Stimulated activated CD8-positive, alpha-beta memory T cell treated with anti-CD3 and anti-CD28 coated beads, Interleukin-15, amount 100 ng/mL, for 24 hours (primary cell): ENCODE measurements at regions not wholly inside any gene's neighbourhood (a gene's known extent, or its start where the extent isn't known, plus 50 kb on each side); places are given as distances from the start of the nearest gene placed in this dataset.
"Not testable (repeated sequence)": the region's sequence is repeated elsewhere in the genome, so short reads cannot be mapped to it uniquely, and the experiment has no call there.

Experiments
- DNase-seq: peaks from one replicate; pipeline ENCODE4 v3.0.0-alpha.2; 2020; ENCODE audit warnings: low read depth

DNA sequence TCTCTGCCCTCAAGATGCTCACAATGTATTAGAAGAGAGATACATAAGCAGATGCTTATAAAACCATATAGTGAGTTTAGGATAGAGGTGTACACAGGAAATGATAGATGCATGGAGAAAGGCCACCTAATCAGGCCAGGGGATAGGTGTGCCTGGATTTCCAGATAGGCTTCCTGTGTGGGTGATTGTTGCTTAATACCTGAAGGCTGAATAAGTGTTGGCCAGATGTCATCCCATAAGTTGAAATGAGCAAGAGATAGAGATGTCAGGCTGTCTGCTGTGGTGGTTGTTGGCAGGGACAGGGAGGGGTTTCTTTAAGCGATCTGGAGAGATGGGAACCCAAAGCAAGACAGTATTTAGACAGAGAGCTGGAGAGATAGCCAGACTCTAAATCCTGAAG, 109.8 kb upstream of the SGK1 start:
- DNase-seq, result no peak

DNA sequence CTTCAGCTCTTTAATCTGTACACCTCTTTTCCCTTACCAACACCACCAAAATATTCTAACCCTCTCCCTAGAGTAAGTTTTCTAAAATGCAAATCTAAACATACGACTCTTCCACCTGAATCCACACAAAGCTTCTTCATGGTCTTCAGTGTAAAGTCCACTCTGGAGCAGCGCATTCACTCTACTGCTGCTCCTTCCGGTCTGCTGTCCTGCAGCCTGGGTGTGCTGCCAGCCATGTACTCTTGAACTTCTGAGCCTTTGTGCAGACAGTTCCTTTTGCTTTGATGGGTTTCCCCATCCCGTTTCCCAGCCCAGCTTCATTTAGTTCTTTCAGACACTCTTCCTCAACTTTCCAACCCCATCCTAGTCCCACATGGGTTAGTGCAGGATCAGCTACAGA, 108.7 kb upstream of the SGK1 start:
- DNase-seq, result no peak

DNA sequence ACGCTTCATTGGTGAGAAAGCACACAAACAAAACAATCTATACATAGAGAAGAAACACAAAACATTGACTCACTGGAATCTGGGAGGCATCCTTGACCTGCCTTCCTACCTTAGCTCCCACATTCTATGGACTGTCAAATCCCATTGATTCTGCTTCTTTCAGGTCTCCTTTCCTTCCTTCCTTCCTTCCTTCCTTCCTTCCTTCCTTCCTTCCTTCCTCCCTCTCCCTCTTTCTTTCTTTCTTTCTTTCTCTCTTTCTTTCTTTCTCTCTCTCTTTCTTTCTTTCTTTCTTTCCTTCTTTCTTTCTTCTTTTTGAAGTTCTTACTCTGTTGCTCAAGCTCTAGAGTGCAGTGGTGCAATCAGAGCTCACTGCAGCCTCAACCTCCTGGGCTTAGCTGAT, 108.0 kb upstream of the SGK1 start:
- not testable (repeated sequence) for DNase-seq

- DNase-seq, result no peak
Measured at GRCh38 chr6:134425513-134425912, 107.6 kb upstream of the SGK1 start.

DNA sequence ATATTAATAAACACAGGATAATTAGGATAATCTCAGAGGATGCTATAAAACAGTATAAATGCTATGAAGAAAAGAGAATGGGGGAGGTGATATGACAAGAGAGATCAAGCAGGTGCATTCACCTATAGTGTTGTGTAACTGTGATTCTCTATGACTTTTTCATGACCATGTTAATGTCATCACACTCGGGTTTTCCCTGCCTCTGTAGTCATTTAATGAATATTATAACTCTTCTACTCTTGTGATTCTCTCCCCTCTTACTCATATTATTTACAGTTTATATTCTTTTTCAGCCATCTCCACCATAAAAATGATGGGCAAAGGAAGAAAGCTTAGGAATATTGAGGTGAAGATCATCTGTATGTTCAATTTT, 106.9 kb upstream of the SGK1 start:
- DNase-seq, result no peak

DNA sequence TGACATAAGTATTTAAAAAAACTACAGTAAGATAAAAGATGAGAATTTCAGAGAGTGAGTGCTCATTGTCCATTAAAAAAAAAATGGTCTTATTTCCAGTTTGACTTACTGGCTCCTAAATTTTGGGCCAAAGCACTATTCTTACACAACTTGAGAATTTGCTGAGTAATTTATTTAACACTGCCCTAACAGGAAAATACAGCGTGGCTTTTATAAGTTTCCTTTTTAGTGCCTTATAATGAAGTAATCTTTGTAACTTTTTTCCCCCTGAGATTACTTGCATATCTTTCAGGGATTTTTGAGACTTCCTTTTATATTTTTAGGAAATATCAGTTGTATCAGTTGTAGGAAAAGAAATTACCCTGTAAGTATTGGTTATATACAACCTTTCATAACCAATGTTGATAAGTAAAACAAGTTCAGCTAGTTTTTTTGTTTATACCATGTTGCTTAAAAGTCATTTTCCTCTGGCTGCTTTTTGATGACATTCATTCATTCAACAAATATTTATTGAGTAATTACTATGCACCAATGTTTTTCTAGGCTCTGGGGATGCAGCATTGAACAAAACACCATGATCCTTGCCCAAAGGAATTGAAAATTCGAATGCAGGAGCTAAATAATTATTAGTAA, 106.4 kb upstream of the SGK1 start:
- DNase-seq, result no peak

- DNase-seq, result no peak
Measured at GRCh38 chr6:134422426-134423231, 104.7 kb upstream of the SGK1 start.

DNA sequence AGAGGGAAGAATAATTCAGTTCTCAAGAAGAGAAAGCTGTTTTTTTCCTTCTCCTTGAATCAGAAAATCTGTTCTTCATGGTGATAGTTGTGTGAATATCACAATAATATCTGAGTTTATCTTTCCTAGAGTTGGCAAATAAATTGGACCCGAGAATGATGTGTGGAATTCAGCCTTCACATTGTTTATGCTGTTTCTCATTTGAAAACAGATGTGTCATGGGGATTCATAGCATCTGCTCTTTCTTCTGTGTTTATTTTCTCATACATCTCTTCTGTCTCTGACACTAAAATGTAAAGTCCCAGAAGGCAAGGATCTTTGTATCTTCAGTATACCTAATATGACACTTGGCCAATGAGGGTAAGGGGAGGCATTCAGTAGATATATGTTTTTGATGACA, 103.6 kb upstream of the SGK1 start:
- no peak for DNase-seq

GRCh38 chr6:134420614-134421181, 102.8 kb upstream of the SGK1 start:
- DNase-seq, result no peak

- DNase-seq, result no peak
Measured at GRCh38 chr6:134419716-134420115, 101.8 kb upstream of the SGK1 start.

DNA sequence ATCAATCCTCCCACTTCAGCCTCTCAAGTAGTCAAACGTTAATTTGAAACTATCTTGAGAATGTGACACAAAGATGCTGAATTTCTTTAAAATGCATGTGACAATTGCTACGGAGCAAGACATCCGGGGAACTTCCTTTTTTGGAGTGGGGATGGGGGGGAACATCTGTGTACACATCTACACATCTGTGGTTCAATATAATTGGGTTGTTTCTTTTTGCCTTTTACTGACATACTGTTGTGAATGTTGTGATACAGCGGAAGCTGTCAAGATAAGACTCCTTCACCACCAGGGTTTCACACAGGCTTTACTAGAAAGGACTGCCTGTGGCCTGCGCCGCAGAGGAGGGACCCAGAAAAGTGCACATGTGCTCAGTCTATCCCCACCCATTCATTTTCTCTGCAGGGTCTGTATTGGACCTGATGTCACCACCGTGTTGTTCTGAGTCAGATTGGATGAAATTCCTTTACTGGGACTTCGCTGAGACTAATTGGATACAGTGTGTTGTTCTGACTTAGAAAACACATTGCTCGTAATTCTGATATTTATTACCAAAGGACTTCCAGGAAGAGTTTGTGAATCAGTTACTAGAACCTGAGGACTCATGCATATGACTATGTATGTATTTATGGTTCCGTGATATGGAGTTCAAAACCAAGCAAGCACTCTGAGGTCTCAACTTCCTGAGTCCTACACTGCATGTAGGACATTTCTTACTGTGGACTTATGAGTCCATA, 98.7 kb upstream of the SGK1 start:
- no peak for DNase-seq

DNA sequence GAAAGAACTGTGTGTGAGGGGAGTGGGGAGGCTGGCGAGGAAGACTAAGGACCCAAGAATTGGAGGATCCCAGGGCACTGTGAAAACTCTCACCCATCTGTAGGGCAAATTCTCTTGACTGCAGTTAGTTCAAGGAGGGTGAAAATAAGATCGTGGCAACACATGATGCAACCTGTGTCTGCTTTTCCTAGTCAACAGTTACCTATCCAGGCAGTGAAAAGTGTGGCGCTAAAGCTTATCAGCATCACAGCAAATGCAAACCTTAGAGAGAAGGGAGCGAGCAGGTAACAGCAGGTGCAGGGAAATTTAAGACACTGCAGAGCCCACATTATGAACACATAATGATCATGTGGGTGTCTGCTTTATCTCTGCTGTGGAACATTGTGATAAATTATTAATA, 97.7 kb upstream of the SGK1 start:
- DNase-seq, result no peak

- no peak for DNase-seq
Measured at GRCh38 chr6:134415194-134415593, 97.3 kb upstream of the SGK1 start.

DNA sequence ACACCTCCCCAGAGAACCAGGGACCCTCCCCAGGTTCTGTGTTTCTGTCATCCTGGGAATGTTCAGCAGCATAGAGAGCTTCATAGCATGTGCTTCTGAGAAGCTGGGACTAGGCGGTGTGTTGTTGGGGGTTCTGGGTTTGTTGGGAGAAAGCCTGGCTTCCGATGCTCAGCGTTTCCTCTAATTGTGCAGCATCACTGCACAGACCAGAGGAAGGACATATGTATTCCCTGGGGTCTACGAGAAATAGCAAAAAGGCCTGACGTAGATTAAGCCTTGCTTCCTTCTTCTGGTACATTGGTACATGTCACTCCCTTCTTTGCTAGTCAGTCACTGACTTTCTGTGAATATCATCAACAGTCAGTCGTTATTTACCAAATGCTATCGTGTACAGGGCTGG, 96.9 kb upstream of the SGK1 start:
- DNase-seq, result no peak

GRCh38 chr6:134413241-134413643, 95.3 kb upstream of the SGK1 start:
- DNase-seq, result no peak

DNA sequence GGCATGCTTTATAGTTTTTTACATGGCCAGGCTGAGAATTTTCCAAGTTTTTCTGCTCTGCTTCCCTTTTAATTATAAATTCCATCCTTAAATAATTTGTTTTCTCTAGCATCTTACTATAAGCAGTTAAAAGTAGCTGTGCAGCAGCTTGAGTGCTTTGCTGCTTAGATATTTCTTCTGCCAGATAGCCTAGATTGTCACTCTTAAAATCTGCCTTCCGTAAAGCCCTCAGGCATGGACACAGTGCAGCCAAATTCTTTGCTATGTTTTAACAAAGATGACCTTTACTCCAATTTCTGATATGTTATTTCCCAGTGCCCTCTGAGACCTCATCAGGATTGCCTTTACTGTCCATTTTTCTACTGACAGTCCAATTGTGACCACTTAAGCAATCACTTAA, 92.6 kb upstream of the SGK1 start:
- DNase-seq, result no peak

- no peak for DNase-seq
Measured at GRCh38 chr6:134407791-134408190, 89.9 kb upstream of the SGK1 start.

GRCh38 chr6:134406311-134406710, 88.4 kb upstream of the SGK1 start:
- DNase-seq, result no peak

- DNase-seq, result no peak
Measured at GRCh38 chr6:134405386-134406087, 87.6 kb upstream of the SGK1 start.

GRCh38 chr6:134403312-134403711, 85.4 kb upstream of the SGK1 start:
- not testable (repeated sequence) for DNase-seq

DNA sequence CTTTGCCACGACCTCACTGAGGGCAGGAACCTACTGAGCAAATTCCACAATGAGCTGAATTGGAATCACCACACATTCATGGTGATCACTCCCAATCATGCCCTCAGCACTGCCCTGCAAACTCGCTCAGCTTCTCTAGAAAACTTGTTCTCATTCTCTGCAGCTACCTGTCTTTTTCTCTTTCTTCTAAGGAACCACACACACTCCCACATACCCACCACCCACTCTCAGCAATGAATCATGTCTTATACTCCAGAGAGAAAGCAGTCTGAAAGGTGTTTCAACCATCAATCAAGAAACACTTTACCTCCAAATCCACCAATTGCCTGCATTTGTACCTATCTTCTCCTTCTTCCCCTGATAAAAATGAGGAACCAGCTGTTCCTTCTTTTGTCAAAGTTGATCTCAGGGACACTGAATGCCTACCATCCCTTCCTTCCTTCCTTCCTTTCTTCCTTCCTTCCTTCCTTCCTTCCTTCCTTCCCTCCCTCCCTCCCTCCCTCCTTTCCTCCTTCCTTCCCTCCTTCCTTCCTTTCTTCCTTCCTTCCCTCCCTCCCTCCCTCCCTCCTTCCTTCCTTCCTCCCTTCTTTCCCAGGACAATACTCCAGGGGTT, 84.6 kb upstream of the SGK1 start:
- DNase-seq, result no peak

DNA sequence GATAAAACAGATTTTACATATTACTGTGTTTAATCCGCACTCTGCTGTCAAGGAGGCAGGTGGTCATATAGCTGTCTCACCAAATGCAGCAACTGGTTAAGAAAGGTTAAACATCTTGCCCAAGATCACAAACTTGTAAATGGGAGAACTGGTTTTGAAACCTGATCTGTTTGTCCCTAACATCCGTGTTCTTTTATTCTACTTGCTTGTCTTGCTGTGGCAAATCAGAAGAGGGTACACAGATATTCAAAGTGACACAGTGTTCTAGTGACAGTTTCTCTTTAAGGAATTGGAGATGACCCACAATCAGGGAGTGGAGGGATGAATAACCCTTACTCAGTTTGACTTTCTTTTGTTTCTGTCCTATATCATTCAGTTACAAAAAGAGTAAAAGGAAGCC, 83.0 kb upstream of the SGK1 start:
- no peak for DNase-seq
